ENCODE measurements at regions not wholly inside any gene's neighbourhood (a gene's known extent, or its start where the extent isn't known, plus 50 kb on each side); places are given as distances from the start of the nearest gene placed in this dataset.

- Mint-ChIP-seq H3K9me3 (peaks cover 11% of the 10 kb centered on the region), H3K36me3 (no peaks in the 10 kb centered on the region; the same call in none of the 2 replicates), H3K27ac (no peak overlapping the region), H3K4me1 (peaks cover 18% of the 10 kb centered on the region), H3K27me3 (ENCODE audit: low read depth) (no peaks in the 10 kb centered on the region), H3K4me3 (no peak overlapping the region)
- DNase-seq (ENCODE audit: low spot score): no peak
- ATAC-seq: no peak
- no peak for TF ChIP-seq PRDM15 (CRISPR knock-in tag; IDR thresholded peaks at IDR 0.05)
- ChIA-PET CTCF (no interaction called here), POLR2A (no interaction called here)
Observed at GRCh38 chr6:81988871-81989270, 236.4 kb upstream of the TENT5A start.

DNA sequence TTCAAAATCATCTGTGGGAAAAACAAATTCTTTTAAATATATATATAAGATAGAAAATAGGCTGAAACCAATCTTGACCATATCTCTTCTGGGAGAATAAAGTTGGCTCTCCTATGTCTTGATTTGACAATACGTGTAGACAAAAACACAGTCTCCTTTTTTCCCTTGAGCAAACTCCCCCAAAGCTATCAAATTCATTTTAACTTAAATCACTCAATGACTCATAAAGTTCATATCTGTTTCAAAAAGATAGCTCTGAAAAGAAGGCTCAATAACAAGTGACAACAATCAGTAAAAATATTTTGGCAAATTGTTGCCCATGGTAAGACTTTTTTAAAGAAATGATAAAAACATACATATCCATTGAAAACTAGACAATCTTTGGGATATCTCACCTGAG, 236.0 kb upstream of the TENT5A start:
- H3K27ac Mint-ChIP-seq: no peak overlapping the region
- ChIA-PET POLR2A (no interaction called here), CTCF (no interaction called here)
- H3K9me3 Mint-ChIP-seq: peaks cover 11% of the 10 kb centered on the region
- no peaks in the 10 kb centered on the region; the same call in none of the 2 replicates for H3K36me3 Mint-ChIP-seq
- no peak overlapping the region for H3K4me3 Mint-ChIP-seq
- H3K27me3 Mint-ChIP-seq (ENCODE audit: low read depth): no peaks in the 10 kb centered on the region
- peaks cover 18% of the 10 kb centered on the region for H3K4me1 Mint-ChIP-seq
- DNase-seq (ENCODE audit: low spot score) (no peak), ATAC-seq (no peak)
- no peak for TF ChIP-seq GRHL2 (CRISPR knock-in tag; IDR thresholded peaks at IDR 0.05; ENCODE audit: insufficient replicate concordance, severe bottlenecking)
- no peak for TF ChIP-seq IRF1 (CRISPR knock-in tag; IDR thresholded peaks at IDR 0.05)
- no peak for TF ChIP-seq SMAD4 (CRISPR knock-in tag; IDR thresholded peaks at IDR 0.05)
- no peak for TF ChIP-seq NFE2L1 (CRISPR knock-in tag; IDR thresholded peaks at IDR 0.05)
- TF ChIP-seq HMGA2 (CRISPR knock-in tag; IDR thresholded peaks at IDR 0.05): no peak
- TF ChIP-seq EMX1 (CRISPR knock-in tag; IDR thresholded peaks at IDR 0.05): no peak
- TF ChIP-seq, protein P1, sequence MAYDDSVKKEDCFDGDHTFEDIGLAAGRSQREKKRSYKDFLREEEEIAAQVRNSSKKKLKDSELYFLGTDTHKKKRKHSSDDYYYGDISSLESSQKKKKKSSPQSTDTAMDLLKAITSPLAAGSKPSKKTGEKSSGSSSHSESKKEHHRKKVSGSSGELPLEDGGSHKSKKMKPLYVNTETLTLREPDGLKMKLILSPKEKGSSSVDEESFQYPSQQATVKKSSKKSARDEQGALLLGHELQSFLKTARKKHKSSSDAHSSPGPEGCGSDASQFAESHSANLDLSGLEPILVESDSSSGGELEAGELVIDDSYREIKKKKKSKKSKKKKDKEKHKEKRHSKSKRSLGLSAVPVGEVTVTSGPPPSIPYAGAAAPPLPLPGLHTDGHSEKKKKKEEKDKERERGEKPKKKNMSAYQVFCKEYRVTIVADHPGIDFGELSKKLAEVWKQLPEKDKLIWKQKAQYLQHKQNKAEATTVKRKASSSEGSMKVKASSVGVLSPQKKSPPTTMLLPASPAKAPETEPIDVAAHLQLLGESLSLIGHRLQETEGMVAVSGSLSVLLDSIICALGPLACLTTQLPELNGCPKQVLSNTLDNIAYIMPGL (CRISPR knock-in tag; IDR thresholded peaks at IDR 0.05): no peak
- TF ChIP-seq JUN (CRISPR knock-in tag; IDR thresholded peaks at IDR 0.05): no peak
- TF ChIP-seq MXD4 (CRISPR knock-in tag; IDR thresholded peaks at IDR 0.05; ENCODE audit: borderline replicate concordance): no peak
- no peak for TF ChIP-seq PRDM15 (CRISPR knock-in tag; IDR thresholded peaks at IDR 0.05)
- no peak for TF ChIP-seq ZNF396 (CRISPR knock-in tag; IDR thresholded peaks at IDR 0.05; ENCODE audit: borderline replicate concordance)
- TF ChIP-seq FOXK1 (CRISPR knock-in tag; IDR thresholded peaks at IDR 0.05): no peak
- no peak for TF ChIP-seq USF1 (CRISPR knock-in tag; IDR thresholded peaks at IDR 0.05)
- TF ChIP-seq, protein P2, sequence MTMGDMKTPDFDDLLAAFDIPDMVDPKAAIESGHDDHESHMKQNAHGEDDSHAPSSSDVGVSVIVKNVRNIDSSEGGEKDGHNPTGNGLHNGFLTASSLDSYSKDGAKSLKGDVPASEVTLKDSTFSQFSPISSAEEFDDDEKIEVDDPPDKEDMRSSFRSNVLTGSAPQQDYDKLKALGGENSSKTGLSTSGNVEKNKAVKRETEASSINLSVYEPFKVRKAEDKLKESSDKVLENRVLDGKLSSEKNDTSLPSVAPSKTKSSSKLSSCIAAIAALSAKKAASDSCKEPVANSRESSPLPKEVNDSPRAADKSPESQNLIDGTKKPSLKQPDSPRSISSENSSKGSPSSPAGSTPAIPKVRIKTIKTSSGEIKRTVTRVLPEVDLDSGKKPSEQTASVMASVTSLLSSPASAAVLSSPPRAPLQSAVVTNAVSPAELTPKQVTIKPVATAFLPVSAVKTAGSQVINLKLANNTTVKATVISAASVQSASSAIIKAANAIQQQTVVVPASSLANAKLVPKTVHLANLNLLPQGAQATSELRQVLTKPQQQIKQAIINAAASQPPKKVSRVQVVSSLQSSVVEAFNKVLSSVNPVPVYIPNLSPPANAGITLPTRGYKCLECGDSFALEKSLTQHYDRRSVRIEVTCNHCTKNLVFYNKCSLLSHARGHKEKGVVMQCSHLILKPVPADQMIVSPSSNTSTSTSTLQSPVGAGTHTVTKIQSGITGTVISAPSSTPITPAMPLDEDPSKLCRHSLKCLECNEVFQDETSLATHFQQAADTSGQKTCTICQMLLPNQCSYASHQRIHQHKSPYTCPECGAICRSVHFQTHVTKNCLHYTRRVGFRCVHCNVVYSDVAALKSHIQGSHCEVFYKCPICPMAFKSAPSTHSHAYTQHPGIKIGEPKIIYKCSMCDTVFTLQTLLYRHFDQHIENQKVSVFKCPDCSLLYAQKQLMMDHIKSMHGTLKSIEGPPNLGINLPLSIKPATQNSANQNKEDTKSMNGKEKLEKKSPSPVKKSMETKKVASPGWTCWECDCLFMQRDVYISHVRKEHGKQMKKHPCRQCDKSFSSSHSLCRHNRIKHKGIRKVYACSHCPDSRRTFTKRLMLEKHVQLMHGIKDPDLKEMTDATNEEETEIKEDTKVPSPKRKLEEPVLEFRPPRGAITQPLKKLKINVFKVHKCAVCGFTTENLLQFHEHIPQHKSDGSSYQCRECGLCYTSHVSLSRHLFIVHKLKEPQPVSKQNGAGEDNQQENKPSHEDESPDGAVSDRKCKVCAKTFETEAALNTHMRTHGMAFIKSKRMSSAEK (CRISPR knock-in tag; IDR thresholded peaks at IDR 0.05; ENCODE audit: borderline replicate concordance): no peak
- no peak for TF ChIP-seq E2F1 (CRISPR knock-in tag; IDR thresholded peaks at IDR 0.05)
- TF ChIP-seq, protein P3, sequence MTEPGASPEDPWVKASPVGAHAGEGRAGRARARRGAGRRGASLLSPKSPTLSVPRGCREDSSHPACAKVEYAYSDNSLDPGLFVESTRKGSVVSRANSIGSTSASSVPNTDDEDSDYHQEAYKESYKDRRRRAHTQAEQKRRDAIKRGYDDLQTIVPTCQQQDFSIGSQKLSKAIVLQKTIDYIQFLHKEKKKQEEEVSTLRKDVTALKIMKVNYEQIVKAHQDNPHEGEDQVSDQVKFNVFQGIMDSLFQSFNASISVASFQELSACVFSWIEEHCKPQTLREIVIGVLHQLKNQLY (CRISPR knock-in tag; IDR thresholded peaks at IDR 0.05): no peak
- TF ChIP-seq NR1H2 (CRISPR knock-in tag; IDR thresholded peaks at IDR 0.05): no peak
- TF ChIP-seq ATF1 (CRISPR knock-in tag; IDR thresholded peaks at IDR 0.05): no peak

Data from WTC11 (cell line).